ENCODE measurements at regions not wholly inside any gene's neighbourhood (a gene's known extent, or its start where the extent isn't known, plus 50 kb on each side); places are given as distances from the start of the nearest gene placed in this dataset.

- 73% methylated on average over 4 of the region's 4 CpGs for WGBS (ENCODE audit: insufficient coverage, low coverage, low lambda C conversion rate, missing lambda C conversion rate)
- no peak overlapping the region for H3K4me3 ChIP-seq
- H3K4me1 ChIP-seq, result no peaks in the 10 kb centered on the region
- H3K27me3 ChIP-seq, result no peaks in the 10 kb centered on the region
- no peaks in the 10 kb centered on the region for H3K36me3 ChIP-seq
- DNase-seq (no peak), ATAC-seq (no peak)
- H3K9me3 ChIP-seq, result no peaks in the 10 kb centered on the region
- intact Hi-C loops (cut with DNase I), result no loop called here
- H3K27ac ChIP-seq, result no peak overlapping the region
- TF ChIP-seq POLR2A (IDR thresholded peaks at IDR 0.05) (no peak), CTCF (IDR thresholded peaks at IDR 0.05) (no peak)
Measured at GRCh38 chr2:36302911-36303310, 52.7 kb upstream of the CRIM1 start.

GRCh38 chr2:36301843-36302242 lies 53.7 kb upstream of the CRIM1 start:
- WGBS (ENCODE audit: insufficient coverage, low coverage, low lambda C conversion rate, missing lambda C conversion rate), result 74% methylated on average over 5 of the region's 5 CpGs
- intact Hi-C loops (cut with DNase I), result no loop called here
- TF ChIP-seq CTCF (IDR thresholded peaks at IDR 0.05), result no peak
- no peak for TF ChIP-seq POLR2A (IDR thresholded peaks at IDR 0.05)
- Histone ChIP-seq H3K27ac (no peak overlapping the region), H3K27me3 (no peaks in the 10 kb centered on the region), H3K4me3 (no peak overlapping the region), H3K4me1 (no peaks in the 10 kb centered on the region), H3K9me3 (no peaks in the 10 kb centered on the region), H3K36me3 (no peaks in the 10 kb centered on the region)
- DNase-seq, result no peak
- no peak for ATAC-seq

GRCh38 chr2:36300697-36301096 lies 54.9 kb upstream of the CRIM1 start:
- Histone ChIP-seq H3K36me3 (no peaks in the 10 kb centered on the region), H3K27me3 (no peaks in the 10 kb centered on the region), H3K9me3 (no peaks in the 10 kb centered on the region), H3K27ac (no peak overlapping the region), H3K4me1 (no peaks in the 10 kb centered on the region), H3K4me3 (no peak overlapping the region)
- whole genome bisulfite sequencing (ENCODE audit: insufficient coverage, low coverage, low lambda C conversion rate, missing lambda C conversion rate), result 79% methylated on average over 5 of the region's 5 CpGs
- no peak for TF ChIP-seq CTCF (IDR thresholded peaks at IDR 0.05)
- no peak for TF ChIP-seq POLR2A (IDR thresholded peaks at IDR 0.05)
- ATAC-seq, result no peak
- DNase-seq, result no peak
- intact Hi-C loops (cut with DNase I), result no loop called here

- Histone ChIP-seq H3K4me3 (no peak overlapping the region), H3K4me1 (no peaks in the 10 kb centered on the region), H3K27me3 (no peaks in the 10 kb centered on the region), H3K36me3 (no peaks in the 10 kb centered on the region), H3K27ac (no peak overlapping the region), H3K9me3 (no peaks in the 10 kb centered on the region)
- WGBS (ENCODE audit: insufficient coverage, low coverage, low lambda C conversion rate, missing lambda C conversion rate), result 45% methylated on average over 4 of the region's 4 CpGs
- no peak for ATAC-seq
- intact Hi-C loops (cut with DNase I), result no loop called here
- no peak for DNase-seq
- no peak for TF ChIP-seq CTCF (IDR thresholded peaks at IDR 0.05)
- no peak for TF ChIP-seq POLR2A (IDR thresholded peaks at IDR 0.05)
Measured at GRCh38 chr2:36296798-36297197, 58.8 kb upstream of the CRIM1 start.

GRCh38 chr2:36294316-36294721 lies 61.3 kb upstream of the CRIM1 start:
- H3K27me3 ChIP-seq, result no peaks in the 10 kb centered on the region
- no peaks in the 10 kb centered on the region for H3K4me1 ChIP-seq
- no peak for DNase-seq
- intact Hi-C loops (cut with DNase I), result no loop called here
- H3K9me3 ChIP-seq, result no peaks in the 10 kb centered on the region
- ATAC-seq, result no peak
- H3K27ac ChIP-seq, result no peak overlapping the region
- H3K4me3 ChIP-seq, result no peak overlapping the region
- H3K36me3 ChIP-seq, result no peaks in the 10 kb centered on the region
- WGBS (ENCODE audit: insufficient coverage, low coverage, low lambda C conversion rate, missing lambda C conversion rate), result 40% methylated on average over 2 of the region's 3 CpGs
- TF ChIP-seq CTCF (IDR thresholded peaks at IDR 0.05) (no peak), POLR2A (IDR thresholded peaks at IDR 0.05) (no peak)

Data from right lobe of liver (tissue), 6 donors.